NCI-H82 treated with DMSO at 0.1 percent for 48 hours (cell line): ENCODE measurements at regions not wholly inside any gene's neighbourhood (a gene's known extent, or its start where the extent isn't known, plus 50 kb on each side); places are given as distances from the start of the nearest gene placed in this dataset.

Experiments used
- DNase-seq: peaks from one replicate; lab custom pipeline; 2025; ENCODE audit not compliant: unreplicated experiment; lab: John Stamatoyannopoulos, UW

DNA sequence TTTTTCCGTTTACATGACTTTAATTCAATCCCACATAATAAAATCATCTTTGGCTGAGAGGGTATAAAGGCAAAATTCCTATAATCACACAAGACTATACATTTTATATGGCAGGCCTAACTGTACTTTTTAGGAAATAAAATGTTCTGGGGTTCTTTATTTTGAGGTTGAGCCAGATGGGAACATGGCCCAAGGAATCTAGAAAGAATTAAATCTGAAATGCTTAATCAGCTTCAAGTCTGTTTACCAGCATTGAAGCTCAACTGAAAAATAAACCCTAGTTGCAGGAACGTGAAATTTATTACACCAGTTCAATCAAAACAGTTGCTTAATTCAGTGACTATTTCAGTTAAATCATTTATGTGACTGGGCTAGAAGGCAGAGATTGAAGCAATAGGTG, 191.0 kb upstream of the BTG1 start:
- DNase-seq, result no peak

DNA sequence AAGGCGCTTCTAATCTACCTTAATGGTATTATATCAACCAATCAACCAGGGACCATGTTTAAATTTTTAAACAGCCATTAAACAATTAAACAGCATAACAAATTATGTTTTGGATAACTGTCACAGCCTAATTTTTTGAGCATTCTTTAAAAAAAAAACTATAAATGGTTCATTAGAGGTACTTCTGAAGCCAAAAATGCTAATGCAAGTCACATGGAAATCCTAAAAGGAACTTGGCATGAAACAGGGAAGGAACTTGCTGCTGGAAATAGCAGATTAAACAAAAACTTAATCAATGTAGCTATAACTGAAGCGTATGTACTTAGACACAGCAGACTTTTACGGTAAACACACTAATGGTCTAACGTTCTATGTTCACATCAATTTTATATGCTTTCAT, 190.2 kb upstream of the BTG1 start:
- DNase-seq, result no peak

DNA sequence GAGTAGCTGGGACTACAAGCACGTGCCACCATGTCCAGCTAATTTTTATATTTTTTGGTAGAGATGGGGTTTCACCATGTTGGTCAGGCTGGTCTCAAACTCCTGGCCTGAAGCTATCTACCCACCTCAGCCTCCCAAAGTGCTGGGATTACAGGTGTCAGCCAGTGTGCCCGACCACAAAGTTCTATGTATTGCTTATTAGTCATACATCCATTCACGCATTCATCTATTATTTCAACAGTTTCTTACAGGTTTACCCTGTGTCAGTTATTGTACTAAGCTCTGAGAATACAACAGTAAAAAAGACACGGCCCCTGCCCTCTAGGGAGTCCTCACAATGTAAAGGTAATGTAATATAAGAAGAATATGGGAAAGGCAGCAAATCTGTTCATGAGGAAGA, 188.9 kb upstream of the BTG1 start:
- no peak for DNase-seq

DNA sequence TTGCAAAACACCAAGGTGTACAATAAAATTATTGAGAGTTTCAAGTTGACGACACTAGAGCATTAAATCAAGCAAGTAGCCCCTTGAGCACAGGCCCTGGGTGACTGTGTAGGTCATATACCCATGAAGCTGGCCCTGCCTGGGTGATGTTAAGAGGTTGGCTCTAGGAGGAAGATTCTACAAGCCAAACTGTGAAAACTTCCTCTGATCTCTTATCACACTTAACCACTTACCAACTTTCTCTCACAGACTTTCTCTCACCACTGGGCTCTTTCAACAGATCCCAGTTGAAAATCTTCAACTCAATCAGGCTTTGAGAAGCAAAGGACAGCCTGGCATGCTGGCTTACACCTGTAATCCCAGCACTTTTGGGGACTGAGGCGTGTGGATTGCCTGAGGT, 186.9 kb upstream of the BTG1 start:
- DNase-seq, result no peak

DNA sequence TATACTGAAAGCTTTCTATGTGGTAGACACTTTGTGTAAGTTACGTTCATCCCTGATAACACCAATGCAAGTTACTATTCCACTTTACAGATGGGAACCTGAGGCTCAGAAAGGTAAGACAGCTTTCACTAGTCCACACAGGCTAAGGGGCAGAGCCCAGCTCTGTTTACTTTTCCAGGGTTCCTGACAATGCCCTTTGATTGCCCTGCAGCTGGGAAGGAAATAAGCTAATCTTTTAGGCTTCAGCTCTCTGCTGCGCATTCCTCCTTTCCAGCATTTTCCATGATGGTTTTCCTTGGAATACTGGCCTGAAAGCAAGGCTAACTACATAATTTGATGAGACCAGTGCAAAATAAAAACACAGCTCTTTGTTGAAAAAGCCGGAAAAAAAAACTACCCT, 185.7 kb upstream of the BTG1 start:
- DNase-seq, result no peak

DNA sequence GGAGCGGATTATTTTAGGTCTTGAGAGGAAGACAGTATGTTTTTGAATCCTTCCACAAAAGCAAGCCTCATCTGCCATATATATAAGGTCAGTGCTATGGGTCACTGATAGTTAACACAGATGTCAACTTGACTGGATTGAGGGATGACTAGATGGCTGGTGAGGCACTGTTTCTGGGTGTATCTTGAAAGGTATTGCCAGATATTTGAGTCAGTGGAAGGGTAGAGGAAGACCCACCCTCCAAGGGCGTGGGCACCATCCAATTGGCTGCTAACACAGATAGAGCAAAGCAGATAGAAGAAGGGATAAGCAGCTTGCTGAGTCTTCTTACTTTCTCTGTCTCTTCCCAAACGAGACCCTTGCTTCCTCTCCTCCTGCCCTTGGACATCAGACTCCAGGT, 185.0 kb upstream of the BTG1 start:
- DNase-seq, result no peak

DNA sequence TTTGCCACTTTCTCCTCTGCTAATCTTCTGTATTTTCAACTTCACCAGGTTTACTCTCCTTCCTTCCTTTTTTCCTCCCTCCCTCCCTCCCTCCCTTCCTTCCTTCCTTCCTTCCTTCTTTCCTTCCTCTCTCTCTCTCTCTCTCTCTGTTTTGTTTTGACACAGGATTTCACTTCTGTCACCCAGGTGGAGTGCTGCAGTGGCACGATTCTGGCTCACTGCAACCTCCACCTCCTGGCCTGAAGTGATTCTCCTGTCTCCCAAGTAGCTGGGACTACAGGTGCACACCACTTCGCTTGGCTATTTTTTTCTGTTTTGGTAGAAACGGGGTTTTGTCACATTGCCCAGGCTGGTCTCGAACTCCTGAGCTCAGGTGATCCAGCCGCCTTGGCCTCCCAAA, 181.2 kb upstream of the BTG1 start:
- no peak for DNase-seq

DNA sequence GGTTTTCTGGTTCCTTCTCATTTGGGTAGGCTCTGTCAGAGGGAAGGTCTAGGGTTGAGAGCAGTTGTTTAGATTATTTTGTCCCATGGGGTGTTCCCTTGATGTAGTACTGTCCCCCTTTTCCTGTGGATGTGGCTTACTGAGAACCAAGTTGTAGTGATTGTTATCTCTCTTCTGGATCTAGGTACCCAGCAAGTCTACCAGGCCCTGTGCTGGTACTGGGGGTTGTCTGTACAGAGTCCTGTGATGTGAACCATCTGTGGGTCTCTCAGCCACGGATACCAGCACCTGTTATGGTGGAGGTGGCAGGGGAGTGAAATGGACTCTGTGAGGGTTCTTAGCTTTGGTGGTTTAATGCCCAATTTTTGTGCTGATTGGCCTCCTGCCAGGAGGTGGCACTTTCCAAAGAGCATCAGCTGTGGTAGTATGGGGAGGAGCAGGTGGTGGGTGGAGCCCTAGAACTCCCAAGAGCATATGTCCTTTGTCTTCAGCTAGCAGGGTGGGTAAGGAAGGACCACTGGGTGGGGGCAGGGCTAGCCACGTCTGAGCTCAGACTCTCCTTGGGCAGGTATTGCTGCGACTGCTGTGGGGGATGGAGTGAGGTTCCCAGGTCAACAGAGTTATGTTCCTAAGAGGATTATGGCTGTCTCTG, 179.3 kb upstream of the BTG1 start:
- peak; percentile 68 for DNase-seq

DNA sequence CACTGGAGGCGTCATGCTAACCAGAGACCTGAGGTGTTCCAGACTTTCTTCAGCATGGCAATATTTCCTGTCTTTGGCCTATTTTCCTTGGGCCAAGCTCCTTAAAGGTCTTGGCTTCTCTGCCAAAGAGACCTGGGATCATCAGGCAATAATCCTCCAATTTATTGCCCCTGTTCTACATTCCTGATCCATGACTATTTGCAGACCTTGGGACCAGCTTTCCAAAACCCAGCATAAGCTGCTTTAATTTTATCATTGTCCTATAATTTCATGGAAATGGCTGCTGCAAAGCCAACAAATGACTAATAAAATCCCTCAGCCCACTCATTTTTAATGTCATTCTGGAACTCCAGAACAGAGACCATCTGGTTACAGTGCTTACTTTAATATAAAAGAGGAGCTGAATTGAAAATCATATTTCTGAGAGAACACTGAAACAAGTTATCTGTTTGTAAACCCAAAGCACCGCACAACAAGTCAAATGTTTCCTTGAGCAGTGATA, 166.9 kb upstream of the BTG1 start:
- no peak for DNase-seq

DNA sequence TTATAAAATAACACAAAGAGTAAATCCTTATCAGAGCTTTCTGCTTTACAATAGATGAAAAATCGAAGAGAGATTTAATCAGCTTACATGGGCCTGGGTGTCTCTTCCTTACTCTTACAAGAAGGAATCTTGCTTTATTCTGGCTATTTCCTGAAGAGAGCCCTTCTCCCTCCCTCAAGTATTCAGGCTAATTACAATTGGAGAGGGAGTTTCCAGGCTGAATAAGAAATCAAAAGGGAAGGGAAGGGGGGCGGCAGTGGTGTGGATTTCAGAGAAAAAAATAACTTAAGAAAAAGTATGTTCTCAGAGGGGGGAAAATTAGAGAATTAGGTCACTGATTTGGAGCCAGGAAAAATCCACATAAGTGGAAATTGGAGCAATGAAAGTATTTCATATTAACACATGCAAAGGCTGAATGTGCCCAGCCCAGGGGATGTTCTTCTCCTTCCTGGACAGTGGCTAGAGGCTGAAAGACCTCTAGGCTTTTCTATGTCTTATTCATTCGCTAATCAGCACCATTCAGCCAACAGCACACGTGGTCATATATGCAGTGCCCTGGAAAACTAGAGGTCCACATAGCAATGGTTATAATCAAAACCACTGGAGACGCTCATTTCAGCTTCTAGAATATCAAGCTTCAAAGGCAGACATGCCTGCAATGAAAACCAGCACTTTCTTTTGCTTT, 158.9 kb upstream of the BTG1 start:
- DNase-seq, result no peak

DNA sequence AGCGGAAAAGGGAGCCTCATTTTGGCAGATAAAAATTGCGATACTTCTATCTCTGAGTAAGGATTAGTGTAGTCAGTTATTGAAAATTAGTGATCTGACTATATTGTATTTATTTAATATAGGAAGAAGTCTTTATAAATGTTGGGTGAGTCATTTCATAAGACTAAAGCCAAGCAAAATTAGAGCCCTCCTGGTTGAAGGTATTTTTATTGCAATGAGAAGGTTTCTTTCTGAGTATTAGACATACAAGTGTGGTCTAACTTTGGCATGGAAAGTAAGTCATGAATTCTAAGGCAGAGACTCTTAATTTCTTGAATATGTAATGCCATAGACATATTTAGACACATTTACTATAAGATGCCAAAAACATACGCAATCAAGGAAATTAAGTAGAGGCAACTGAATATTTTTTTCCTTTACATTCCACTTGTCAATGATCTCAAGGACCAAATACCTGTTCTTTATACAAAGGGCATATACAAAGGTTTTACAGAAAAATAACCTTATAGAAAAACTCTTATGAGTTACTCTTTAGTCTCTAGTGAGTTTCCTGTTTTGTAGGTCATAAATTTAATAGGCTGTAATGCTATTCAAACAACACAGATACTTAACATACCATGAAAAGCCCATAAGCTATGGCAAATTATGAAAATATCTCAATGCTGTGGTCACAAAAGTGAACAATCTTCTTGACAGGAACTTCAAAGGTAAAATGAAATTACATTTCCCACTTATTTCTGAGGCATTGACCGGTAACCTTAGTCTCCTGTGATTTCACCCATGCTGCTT, 156.6 kb upstream of the BTG1 start:
- no peak for DNase-seq

DNA sequence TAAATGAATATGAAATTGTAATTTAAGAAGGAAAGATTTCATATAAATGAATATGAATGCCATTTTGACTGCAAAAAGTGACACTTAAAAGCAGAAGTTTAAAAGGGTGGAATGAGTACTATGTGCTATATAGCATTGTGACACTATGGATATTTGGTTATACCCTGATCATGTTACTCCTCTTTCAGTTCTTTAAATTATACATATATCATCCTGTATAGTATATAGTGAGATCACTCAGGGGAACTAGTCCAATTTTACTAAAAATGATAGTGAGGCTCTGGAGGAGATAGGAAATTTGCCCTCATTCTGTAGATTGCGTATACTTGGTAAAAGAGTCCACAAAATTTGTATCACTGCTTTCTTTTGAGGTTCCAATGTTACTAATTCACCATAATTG, 155.7 kb upstream of the BTG1 start:
- DNase-seq, result no peak

DNA sequence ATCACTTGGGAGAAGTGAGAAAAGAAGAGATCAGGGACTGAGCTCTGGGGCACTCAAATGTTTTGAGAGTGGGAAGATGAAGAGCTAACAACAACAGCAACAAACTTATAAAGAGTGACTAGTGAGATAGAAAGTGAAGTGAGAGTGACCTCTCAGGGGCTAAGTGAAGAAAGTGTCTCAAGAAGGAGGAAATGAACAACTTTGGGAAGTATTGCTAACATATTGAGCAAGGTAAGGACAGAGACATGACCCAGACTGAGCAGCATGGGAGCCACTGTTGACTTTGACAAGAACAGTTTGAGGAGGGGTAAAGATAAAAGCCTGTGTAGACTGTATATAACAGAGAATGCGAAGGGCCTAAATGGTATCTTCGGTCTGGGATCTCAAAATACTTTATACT, 155.1 kb upstream of the BTG1 start:
- no peak for DNase-seq

DNA sequence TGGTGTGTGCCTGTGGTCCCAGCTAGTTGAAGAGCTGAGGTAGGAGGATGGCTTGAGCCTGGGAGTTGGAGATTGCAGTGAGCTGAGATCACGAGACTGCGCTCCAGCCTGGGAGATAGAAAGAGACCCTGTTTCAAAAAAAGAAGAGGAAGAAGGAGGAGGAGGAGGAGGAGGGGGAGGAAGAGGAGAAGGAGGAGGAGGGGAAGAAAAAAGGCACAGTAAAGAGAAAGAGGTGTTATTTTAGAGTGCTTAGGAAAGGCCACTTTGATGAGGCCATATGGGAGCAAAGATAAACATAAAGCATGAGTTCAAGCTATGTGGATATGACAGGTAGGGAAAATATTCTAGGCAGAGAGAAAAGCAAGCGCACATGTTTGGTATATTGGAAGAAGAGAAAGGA, 154.1 kb upstream of the BTG1 start:
- no peak for DNase-seq

DNA sequence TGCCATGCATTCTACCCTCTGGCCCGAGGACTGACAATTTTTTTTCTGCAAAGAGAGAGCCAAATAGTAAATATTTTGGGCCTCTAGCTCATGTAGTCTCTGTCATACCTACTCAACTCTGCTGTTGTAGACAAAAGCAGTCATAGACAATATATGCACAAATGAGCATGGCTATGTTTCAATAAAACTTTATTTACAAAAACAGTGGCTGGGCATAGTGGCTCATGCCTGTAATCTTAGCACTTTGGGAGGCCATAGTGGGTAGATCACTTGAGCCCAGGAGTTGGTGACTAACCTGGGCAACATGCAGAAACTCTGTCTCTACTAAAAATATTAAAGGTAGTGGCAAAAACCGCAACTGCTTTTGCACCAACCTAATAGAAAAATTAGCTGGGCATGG, 153.7 kb upstream of the BTG1 start:
- DNase-seq, result no peak

DNA sequence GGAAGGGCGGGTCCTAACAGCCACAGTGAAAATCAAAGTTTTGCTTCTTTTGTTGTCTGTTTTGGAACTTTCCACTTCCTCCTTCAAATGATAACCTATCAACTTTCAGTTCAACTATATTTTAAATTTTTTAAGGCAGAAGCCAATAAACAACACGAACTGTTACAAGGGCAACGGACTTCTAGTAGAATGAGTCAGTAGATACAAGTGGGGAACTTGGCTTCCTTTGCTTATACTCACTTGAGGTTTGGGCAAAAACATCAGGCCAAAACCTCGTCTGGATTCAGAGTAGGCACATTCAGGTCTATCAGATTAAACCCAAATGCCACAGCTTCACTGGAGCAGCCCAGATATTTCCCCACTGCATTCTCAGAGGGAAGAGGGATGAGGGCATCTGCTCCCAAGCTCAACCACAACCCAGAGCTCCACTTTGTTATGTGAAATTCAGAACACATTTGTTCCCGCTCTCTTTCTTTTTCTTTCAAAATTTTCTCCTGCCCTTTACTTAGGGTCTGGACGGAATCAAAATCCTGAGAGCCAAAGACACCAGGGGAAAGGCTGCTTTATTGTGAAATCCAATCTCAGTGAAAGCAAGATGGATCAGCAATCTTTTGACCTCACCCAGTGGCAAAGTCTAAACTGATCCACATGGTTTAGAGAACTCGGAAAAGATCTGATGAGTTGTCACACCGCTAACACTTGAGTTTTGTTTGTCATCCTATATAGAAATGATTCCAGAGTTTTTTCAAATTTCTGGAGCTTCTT, 152.5 kb upstream of the BTG1 start:
- no peak for DNase-seq

DNA sequence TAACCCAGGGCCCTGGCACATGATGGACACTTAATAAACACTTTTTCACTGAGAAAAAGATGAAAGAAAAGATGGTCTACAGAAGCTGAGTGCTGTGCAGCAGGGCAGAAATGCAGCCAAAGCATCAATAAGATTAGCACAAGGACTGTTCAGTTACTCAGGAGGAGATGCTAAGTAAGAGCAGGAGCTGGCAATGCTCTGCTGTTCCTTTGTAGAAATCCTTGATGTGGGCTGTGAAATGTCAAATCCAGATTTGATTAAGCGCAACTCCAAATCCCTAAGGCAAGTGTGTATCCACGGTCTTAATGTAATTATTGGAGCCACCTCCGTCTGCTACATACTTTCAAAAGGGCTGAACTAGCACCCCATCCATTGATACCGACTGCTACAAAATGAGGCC, 151.8 kb upstream of the BTG1 start:
- DNase-seq, result peak; percentile 95

DNA sequence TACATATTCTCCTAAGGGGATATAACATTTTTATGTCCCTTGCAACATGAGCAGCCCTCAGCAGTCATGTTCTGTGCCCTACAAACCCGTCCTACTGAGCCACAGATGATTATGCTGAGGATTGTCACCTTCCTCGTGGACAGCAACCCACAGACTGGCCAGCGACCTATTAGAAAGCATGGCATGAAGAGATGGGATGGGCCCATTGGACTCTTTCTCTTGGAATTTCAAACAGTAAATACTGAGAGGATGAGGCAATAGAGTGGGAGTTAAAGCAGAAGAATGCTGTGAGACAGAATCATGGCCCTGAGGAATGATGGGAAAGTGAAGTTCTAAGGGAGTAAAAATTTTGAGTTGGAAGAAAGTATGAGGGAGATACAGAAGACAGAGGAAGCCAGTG, 149.9 kb upstream of the BTG1 start:
- DNase-seq, result no peak

DNA sequence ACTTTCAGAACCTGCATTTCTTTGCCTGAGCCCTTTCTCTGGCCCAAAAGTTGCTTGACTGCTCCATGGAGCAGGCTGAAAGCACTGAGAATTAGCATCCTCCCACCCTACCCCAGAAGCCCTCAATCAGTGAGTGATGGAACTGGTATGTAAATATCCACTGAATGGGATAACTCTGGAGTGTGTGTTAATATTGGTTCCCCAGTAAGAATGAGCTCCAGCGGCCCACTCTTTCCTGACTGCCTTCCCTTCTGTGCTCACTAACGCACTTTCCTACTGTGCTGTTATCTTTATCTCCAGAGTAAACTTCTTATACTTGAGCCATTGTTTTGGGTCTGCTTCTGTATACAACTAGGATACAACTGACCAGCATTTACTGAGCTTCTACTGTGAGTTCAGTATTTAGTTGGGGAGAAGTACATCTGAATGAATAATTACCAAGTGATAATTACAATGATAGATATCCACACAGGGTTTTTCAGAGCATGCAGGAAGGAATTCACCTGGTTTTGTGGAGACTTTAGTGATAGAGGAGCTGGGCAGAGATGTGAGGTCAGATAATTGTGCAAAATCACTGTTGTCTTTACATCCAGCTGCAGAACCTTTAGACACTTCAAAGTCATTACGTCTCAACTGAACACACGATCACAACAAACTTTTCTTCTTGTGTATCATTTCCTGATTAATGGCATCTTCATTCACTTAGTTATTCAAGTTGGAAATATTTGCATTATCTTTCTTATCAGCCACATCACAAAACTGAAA, 149.2 kb upstream of the BTG1 start:
- no peak for DNase-seq

DNA sequence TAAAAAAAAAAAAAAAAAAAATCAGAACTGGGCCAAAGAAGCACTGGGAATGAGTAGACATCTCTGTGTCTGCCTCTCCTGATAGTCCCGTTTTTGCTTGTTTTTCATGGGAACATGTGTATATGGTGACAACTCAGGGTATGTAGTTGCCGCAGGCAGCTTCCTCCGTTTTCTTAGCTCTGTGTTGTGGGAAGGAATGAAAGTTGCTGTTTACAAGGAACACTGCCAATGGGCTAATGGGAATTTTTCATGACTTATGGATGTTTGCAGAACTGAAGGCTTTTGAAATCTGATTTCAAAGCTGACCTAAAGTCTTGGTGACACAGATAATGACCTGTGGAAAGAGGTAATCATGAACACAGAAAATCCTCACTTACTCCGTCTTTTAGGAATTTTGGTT, 146.4 kb upstream of the BTG1 start:
- DNase-seq, result no peak

DNA sequence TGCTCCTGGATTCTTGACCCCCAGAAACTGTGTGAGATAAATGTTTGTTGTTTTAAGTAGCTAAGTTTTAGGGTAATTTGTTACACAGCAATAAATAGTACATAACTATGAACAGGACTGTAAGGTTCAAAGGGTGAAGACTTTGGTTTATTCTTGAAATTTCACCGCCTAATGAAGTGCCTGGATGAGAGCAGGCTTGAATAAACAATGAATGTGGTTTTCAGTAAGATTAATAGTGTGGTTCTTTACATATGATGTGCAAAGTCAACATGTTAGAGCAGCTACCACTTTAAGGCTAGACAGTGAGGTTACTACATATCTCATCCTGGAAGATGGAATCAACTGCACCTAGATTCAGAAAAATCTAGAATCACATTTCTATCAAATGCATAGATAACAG, 145.2 kb upstream of the BTG1 start:
- no peak for DNase-seq
